K562 (cell line): ENCODE measurements at regions not wholly inside any gene's neighbourhood (a gene's known extent, or its start where the extent isn't known, plus 50 kb on each side); places are given as distances from the start of the nearest gene placed in this dataset.

ENCODE experiments used
- CEBPB ChIP-seq: fragments of 450-650 bp; IDR thresholded peaks from 2 replicates; pipeline ENCODE4 v1.6.1; 2016; ENCODE audit warnings: missing genetic modification characterization, missing compliant biosample characterization
- CTCF ChIP-seq, 3 experiments: IDR thresholded peaks in 2 of 3; conservative IDR thresholded peaks in 1 of 3; 2 replicates each; pipeline ENCODE4 v1.5.1; 2011 to 2012; ENCODE audit warnings: low read length in 3 of 3, mild to moderate bottlenecking in 3 of 3, control low read depth in 2 of 3, improper control_type of control experiment in 1 of 3, inconsistent platforms in 1 of 3, low read depth in 1 of 3, mixed read lengths in 1 of 3, moderate library complexity in 1 of 3; ENCODE audit not compliant: insufficient read depth in 2 of 3
- ETV6 ChIP-seq, 3 experiments: fragments of 150-350 bp in 1 of 3; sonication (generic) in 1 of 3; formaldehyde crosslinking in 1 of 3; IDR thresholded peaks; 2 replicates each; pipeline versions ENCODE4 v1.6.1 to v1.8.0; 2014 to 2022; ENCODE audit warnings: borderline replicate concordance in 2 of 3, low read depth in 2 of 3, antibody characterized with exemption in 1 of 3, low read length in 1 of 3, mild to moderate bottlenecking in 1 of 3, missing genetic modification reagents in 1 of 3
- JUND ChIP-seq, 2 experiments: IDR thresholded peaks; 2 replicates in 1 of 2; 3 replicates in 1 of 2; pipeline ENCODE4 v1.6.1; 2011; ENCODE audit warnings: borderline replicate concordance in 2 of 2, low read depth in 2 of 2, low read length in 2 of 2, improper control_type of control experiment in 1 of 2, missing biosample characterization in 1 of 2, missing genetic modification characterization in 1 of 2, missing genetic modification reagents in 1 of 2
- NR2C2 ChIP-seq, 2 experiments: fragments of 200-800 bp in 1 of 2; sonication (Bioruptor generic) in 1 of 2; sonication (generic) in 1 of 2; formaldehyde crosslinking in 1 of 2; IDR thresholded peaks; 2 replicates each; pipeline versions ENCODE4 v1.6.1 to v1.8.0; 2016 to 2022; ENCODE audit warnings: mild to moderate bottlenecking in 1 of 2, missing compliant biosample characterization in 1 of 2, missing genetic modification characterization in 1 of 2, missing genetic modification reagents in 1 of 2
- POLR2AphosphoS5 ChIP-seq: IDR thresholded peaks from 2 replicates; pipeline ENCODE4 v1.6.1; 2011; ENCODE audit warnings: mild to moderate bottlenecking, low read depth, low read length, moderate library complexity; ENCODE audit not compliant: control insufficient read depth, insufficient read depth
- SREBF2 ChIP-seq: sonication (generic); formaldehyde crosslinking; IDR thresholded peaks from 2 replicates; pipeline ENCODE4 v1.4.0; 2020; ENCODE audit warnings: mild to moderate bottlenecking, missing genetic modification reagents
- TFAM ChIP-seq: fragments of 250-450 bp; sonication (Bioruptor Pico); conservative IDR thresholded peaks from 2 replicates; pipeline ENCODE4 v1.5.0; 2021; ENCODE audit warnings: mild to moderate bottlenecking, moderate library complexity
- YY1 ChIP-seq, 3 experiments: IDR thresholded peaks; 2 replicates each; pipeline ENCODE4 v1.6.1; 2011; ENCODE audit warnings: low read length in 2 of 3, mild to moderate bottlenecking in 2 of 3, moderate library complexity in 2 of 3, borderline replicate concordance in 1 of 3, control low read depth in 1 of 3, low read depth in 1 of 3; ENCODE audit not compliant: insufficient read depth in 3 of 3, insufficient replicate concordance in 2 of 3, control insufficient read depth in 1 of 3, insufficient read length in 1 of 3; ENCODE audit errors: extremely low read depth in 1 of 3

DNA sequence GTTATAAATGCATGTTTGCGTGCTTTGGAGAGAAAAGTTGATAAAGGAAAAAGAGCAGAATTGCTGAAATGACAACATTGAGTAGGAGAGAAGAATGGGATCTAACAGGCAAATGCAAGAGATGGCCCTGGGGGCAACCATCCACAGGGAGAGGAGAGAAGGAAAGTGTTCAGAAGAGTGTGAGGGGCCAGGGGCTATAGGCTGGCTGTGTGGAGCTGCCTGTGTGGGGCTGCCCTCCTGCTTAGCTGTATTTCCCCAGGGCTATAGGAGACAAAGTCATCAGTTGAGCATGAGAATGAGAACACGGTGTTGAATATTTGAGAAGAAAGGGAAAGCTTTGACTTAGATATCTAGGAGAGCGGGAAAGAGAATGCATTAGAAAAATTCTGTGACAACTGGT is 572.0 kb downstream of the SOX11 start:
- TF ChIP-seq JUND (IDR thresholded peaks at IDR 0.05; ENCODE audit: borderline replicate concordance, low read depth, low read length) = no peak
- no peak for TF ChIP-seq JUND (tag; IDR thresholded peaks at IDR 0.05; ENCODE audit: borderline replicate concordance, low read depth, low read length)
- TF ChIP-seq NR2C2 (CRISPR knock-in tag; IDR thresholded peaks at IDR 0.05) = no peak
- TF ChIP-seq NR2C2 (tag; IDR thresholded peaks at IDR 0.05) = no peak
- no peak for TF ChIP-seq ETV6 (IDR thresholded peaks at IDR 0.05; ENCODE audit: borderline replicate concordance in 1 of 2, low read depth in 2 of 2, low read length in 1 of 2)
- TF ChIP-seq ETV6 (CRISPR knock-in tag; IDR thresholded peaks at IDR 0.05; ENCODE audit: borderline replicate concordance) = no peak
- TF ChIP-seq YY1 (IDR thresholded peaks at IDR 0.05; ENCODE audit: borderline replicate concordance in 1 of 3, control insufficient read depth in 1 of 3, extremely low read depth in 1 of 3, insufficient read depth in 3 of 3, insufficient read length in 1 of 3, insufficient replicate concordance in 2 of 3, low read depth in 1 of 3, low read length in 2 of 3) = no peak
- no peak for TF ChIP-seq CTCF (IDR thresholded peaks at IDR 0.05 in 2 of 3, conservative IDR thresholded peaks at IDR 0.05 in 1 of 3; ENCODE audit: insufficient read depth in 2 of 3, low read depth in 1 of 3, low read length in 3 of 3)
- TF ChIP-seq TFAM (CRISPR knock-in tag) = no peak
- TF ChIP-seq CEBPB = no peak
- TF ChIP-seq POLR2AphosphoS5 = no peak
- TF ChIP-seq SREBF2 (CRISPR knock-in tag) = no peak
